K562 (cell line): ENCODE measurements at regions not wholly inside any gene's neighbourhood (a gene's known extent, or its start where the extent isn't known, plus 50 kb on each side); places are given as distances from the start of the nearest gene placed in this dataset.

Source experiments
- ARNT ChIP-seq, 2 experiments: fragments of 450-650 bp; IDR thresholded peaks; 2 replicates each; pipeline ENCODE4 v1.6.1; 2016; ENCODE audit warnings: mild to moderate bottlenecking in 1 of 2
- ATF1 ChIP-seq, 2 experiments: fragments of 450-650 bp in 1 of 2; IDR thresholded peaks; 2 replicates each; pipeline ENCODE4 v1.6.1; 2016; ENCODE audit warnings: missing compliant biosample characterization in 1 of 2, missing genetic modification characterization in 1 of 2
- CBX2 ChIP-seq: fragments of 200-600 bp; sonication (generic); IDR thresholded peaks from one replicate; pipeline ENCODE4 v1.6.1; 2012; ENCODE audit warnings: mild to moderate bottlenecking, low read length, inconsistent platforms; ENCODE audit not compliant: insufficient read depth, poor library complexity, severe bottlenecking
- EGR1 ChIP-seq: fragments of 450-650 bp; conservative IDR thresholded peaks from 2 replicates; pipeline ENCODE4 v1.6.1; 2017; ENCODE audit warnings: mild to moderate bottlenecking
- FUS ChIP-seq: fragments of 200-400 bp; formaldehyde crosslinking; optimal IDR thresholded peaks from 2 replicates; pipeline ENCODE3; 2017; ENCODE audit warnings: low read depth, low read length
- GATA2 ChIP-seq: sonication (generic); formaldehyde crosslinking; IDR thresholded peaks from 2 replicates; pipeline ENCODE4 v1.4.0; 2020; ENCODE audit warnings: mild to moderate bottlenecking, missing genetic modification reagents
- HEY1 ChIP-seq: fragments of 250-450 bp; sonication (Bioruptor Pico); IDR thresholded peaks from 2 replicates; pipeline ENCODE4 v1.5.0; 2020; ENCODE audit warnings: mild to moderate bottlenecking, moderate library complexity, borderline replicate concordance
- IRF2 ChIP-seq: sonication (generic); formaldehyde crosslinking; IDR thresholded peaks from 2 replicates; pipeline ENCODE4 v1.8.1; 2022; ENCODE audit warnings: mild to moderate bottlenecking, missing genetic modification reagents
- JUN ChIP-seq, 2 experiments: sonication (generic) in 1 of 2; formaldehyde crosslinking in 1 of 2; IDR thresholded peaks; 2 replicates each; pipeline versions ENCODE4 v1.6.1 to v1.8.0; 2012 to 2022; ENCODE audit warnings: borderline replicate concordance in 2 of 2, mild to moderate bottlenecking in 2 of 2, improper control_type of control experiment in 1 of 2, low read depth in 1 of 2, low read length in 1 of 2, missing genetic modification reagents in 1 of 2
- NFRKB ChIP-seq: fragments of 450-650 bp; IDR thresholded peaks from 2 replicates; pipeline ENCODE4 v1.6.1; 2016; ENCODE audit warnings: low read depth
- NONO ChIP-seq, 2 experiments: fragments of 200-400 bp in 1 of 2; fragments of 450-650 bp in 1 of 2; formaldehyde crosslinking in 1 of 2; IDR thresholded peaks; 2 replicates each; pipeline ENCODE4 v1.6.1; 2017; ENCODE audit warnings: low read depth in 2 of 2, mild to moderate bottlenecking in 2 of 2, moderate library complexity in 2 of 2, low read length in 1 of 2
- NR2C1 ChIP-seq, 2 experiments: fragments of 450-650 bp; IDR thresholded peaks; 2 replicates each; pipeline ENCODE4 v1.6.1; 2017; ENCODE audit warnings: mild to moderate bottlenecking in 2 of 2, antibody characterized with exemption in 1 of 2, inconsistent platforms in 1 of 2, missing compliant biosample characterization in 1 of 2, missing genetic modification characterization in 1 of 2
- POLR2B ChIP-seq: fragments of 450-650 bp; IDR thresholded peaks from 2 replicates; pipeline ENCODE4 v1.6.1; 2018; ENCODE audit warnings: low read depth; ENCODE audit not compliant: partially characterized antibody
- TF ChIP-seq, protein P1 (sequence below): fragments of 200-800 bp; sonication (Bioruptor generic); IDR thresholded peaks from 2 replicates; pipeline ENCODE4 v1.6.1; 2017; ENCODE audit warnings: missing genetic modification characterization, missing compliant biosample characterization
- TF ChIP-seq, protein P2 (sequence below): sonication (generic); formaldehyde crosslinking; IDR thresholded peaks from 2 replicates; pipeline ENCODE4 v1.8.1; 2023; ENCODE audit warnings: missing genetic modification reagents, mild to moderate bottlenecking, borderline replicate concordance
- TF ChIP-seq, protein P3 (sequence below): sonication (generic); formaldehyde crosslinking; IDR thresholded peaks from 2 replicates; pipeline ENCODE4 v1.8.0; 2023; ENCODE audit warnings: mild to moderate bottlenecking, missing genetic modification reagents
- TF ChIP-seq, protein P4 (sequence below): fragments of 450-650 bp; IDR thresholded peaks from 2 replicates; pipeline ENCODE4 v1.6.1; 2017; ENCODE audit warnings: antibody characterized with exemption

DNA sequence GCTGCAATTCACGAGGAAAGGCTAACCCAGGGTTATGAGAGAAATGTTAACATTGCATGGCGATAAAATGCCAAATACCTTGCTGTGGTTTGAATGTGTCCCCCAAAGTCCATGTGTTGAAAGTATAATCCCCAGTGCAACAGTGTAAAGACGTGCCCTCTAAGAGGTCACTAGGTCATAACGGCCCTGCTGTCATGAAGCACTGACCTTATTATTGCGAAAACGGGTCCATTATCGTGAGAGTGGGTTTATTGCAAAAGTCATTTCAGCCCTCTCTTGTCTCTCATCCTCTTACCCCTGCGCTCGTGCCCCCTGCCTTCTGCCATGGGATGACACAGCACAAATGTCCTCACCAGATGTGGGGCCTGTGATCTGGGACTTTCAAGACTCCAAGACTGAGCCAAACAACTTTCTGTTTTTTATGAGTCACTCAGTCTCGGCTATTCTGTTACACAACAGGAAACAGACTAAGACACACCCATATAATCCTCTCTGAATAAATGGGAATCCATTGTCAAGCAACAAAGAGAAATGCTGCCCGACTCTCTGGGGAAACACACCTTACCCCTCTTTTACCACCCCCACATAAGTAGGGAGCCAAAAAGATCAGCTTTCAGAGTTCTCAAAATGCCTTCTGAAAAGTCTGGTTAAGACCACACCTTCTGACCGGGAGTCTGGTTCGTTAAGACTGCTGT is 73.1 kb upstream of the UCN3 start (continued):
- TF ChIP-seq, protein P1, sequence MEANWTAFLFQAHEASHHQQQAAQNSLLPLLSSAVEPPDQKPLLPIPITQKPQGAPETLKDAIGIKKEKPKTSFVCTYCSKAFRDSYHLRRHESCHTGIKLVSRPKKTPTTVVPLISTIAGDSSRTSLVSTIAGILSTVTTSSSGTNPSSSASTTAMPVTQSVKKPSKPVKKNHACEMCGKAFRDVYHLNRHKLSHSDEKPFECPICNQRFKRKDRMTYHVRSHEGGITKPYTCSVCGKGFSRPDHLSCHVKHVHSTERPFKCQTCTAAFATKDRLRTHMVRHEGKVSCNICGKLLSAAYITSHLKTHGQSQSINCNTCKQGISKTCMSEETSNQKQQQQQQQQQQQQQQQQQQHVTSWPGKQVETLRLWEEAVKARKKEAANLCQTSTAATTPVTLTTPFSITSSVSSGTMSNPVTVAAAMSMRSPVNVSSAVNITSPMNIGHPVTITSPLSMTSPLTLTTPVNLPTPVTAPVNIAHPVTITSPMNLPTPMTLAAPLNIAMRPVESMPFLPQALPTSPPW (CRISPR knock-in tag) = 0 out of 2 replicates have a peak, but pooled peaks have one; percentile 25
- no peak for TF ChIP-seq ATF1 (CRISPR knock-in tag; IDR thresholded peaks at IDR 0.05)
- peak; percentile 41; the same call in 1 of the 2 replicates for TF ChIP-seq ATF1 (tag; IDR thresholded peaks at IDR 0.05)
- TF ChIP-seq EGR1 = no peak
- no peak for TF ChIP-seq HEY1 (CRISPR knock-in tag)
- no peak for TF ChIP-seq FUS
- no peak for TF ChIP-seq CBX2
- TF ChIP-seq, protein P2, sequence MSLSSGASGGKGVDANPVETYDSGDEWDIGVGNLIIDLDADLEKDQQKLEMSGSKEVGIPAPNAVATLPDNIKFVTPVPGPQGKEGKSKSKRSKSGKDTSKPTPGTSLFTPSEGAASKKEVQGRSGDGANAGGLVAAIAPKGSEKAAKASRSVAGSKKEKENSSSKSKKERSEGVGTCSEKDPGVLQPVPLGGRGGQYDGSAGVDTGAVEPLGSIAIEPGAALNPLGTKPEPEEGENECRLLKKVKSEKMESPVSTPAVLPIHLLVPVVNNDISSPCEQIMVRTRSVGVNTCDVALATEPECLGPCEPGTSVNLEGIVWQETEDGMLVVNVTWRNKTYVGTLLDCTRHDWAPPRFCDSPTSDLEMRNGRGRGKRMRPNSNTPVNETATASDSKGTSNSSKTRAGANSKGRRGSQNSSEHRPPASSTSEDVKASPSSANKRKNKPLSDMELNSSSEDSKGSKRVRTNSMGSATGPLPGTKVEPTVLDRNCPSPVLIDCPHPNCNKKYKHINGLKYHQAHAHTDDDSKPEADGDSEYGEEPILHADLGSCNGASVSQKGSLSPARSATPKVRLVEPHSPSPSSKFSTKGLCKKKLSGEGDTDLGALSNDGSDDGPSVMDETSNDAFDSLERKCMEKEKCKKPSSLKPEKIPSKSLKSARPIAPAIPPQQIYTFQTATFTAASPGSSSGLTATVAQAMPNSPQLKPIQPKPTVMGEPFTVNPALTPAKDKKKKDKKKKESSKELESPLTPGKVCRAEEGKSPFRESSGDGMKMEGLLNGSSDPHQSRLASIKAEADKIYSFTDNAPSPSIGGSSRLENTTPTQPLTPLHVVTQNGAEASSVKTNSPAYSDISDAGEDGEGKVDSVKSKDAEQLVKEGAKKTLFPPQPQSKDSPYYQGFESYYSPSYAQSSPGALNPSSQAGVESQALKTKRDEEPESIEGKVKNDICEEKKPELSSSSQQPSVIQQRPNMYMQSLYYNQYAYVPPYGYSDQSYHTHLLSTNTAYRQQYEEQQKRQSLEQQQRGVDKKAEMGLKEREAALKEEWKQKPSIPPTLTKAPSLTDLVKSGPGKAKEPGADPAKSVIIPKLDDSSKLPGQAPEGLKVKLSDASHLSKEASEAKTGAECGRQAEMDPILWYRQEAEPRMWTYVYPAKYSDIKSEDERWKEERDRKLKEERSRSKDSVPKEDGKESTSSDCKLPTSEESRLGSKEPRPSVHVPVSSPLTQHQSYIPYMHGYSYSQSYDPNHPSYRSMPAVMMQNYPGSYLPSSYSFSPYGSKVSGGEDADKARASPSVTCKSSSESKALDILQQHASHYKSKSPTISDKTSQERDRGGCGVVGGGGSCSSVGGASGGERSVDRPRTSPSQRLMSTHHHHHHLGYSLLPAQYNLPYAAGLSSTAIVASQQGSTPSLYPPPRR (CRISPR knock-in tag) = no peak
- TF ChIP-seq NFRKB = no peak
- TF ChIP-seq, protein P3, sequence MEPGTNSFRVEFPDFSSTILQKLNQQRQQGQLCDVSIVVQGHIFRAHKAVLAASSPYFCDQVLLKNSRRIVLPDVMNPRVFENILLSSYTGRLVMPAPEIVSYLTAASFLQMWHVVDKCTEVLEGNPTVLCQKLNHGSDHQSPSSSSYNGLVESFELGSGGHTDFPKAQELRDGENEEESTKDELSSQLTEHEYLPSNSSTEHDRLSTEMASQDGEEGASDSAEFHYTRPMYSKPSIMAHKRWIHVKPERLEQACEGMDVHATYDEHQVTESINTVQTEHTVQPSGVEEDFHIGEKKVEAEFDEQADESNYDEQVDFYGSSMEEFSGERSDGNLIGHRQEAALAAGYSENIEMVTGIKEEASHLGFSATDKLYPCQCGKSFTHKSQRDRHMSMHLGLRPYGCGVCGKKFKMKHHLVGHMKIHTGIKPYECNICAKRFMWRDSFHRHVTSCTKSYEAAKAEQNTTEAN (CRISPR knock-in tag) = no peak
- no peak for TF ChIP-seq NONO (IDR thresholded peaks at IDR 0.05; ENCODE audit: low read depth in 2 of 2, low read length in 1 of 2)
- no peak for TF ChIP-seq GATA2
- no peak for TF ChIP-seq IRF2 (CRISPR knock-in tag)
- no peak for TF ChIP-seq ARNT (IDR thresholded peaks at IDR 0.05)
- TF ChIP-seq JUN (IDR thresholded peaks at IDR 0.05; ENCODE audit: borderline replicate concordance, low read depth, low read length) = peak; percentile 36; the same call in 1 of the 2 replicates
- no peak for TF ChIP-seq JUN (CRISPR knock-in tag; IDR thresholded peaks at IDR 0.05; ENCODE audit: borderline replicate concordance)
- TF ChIP-seq, protein P4, sequence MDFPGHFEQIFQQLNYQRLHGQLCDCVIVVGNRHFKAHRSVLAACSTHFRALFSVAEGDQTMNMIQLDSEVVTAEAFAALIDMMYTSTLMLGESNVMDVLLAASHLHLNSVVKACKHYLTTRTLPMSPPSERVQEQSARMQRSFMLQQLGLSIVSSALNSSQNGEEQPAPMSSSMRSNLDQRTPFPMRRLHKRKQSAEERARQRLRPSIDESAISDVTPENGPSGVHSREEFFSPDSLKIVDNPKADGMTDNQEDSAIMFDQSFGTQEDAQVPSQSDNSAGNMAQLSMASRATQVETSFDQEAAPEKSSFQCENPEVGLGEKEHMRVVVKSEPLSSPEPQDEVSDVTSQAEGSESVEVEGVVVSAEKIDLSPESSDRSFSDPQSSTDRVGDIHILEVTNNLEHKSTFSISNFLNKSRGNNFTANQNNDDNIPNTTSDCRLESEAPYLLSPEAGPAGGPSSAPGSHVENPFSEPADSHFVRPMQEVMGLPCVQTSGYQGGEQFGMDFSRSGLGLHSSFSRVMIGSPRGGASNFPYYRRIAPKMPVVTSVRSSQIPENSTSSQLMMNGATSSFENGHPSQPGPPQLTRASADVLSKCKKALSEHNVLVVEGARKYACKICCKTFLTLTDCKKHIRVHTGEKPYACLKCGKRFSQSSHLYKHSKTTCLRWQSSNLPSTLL = no peak
- no peak for TF ChIP-seq POLR2B
- peak; percentile 69 for TF ChIP-seq NR2C1 (IDR thresholded peaks at IDR 0.05)
- TF ChIP-seq NR2C1 (tag; IDR thresholded peaks at IDR 0.05) = peak; percentile 90
